Adrenal gland (tissue), 5 donors: ENCODE measurements at regions not wholly inside any gene's neighbourhood (a gene's known extent, or its start where the extent isn't known, plus 50 kb on each side); places are given as distances from the start of the nearest gene placed in this dataset.

Source experiments
- POLR2A ChIP-seq, 2 donors: fragments of 450-650 bp; IDR thresholded peaks; one replicate each; pipeline ENCODE4 v1.6.1; 2017; ENCODE audit warnings: antibody characterized with exemption in 2 of 2, mild to moderate bottlenecking in 2 of 2, moderate library complexity in 1 of 2
- TF ChIP-seq, protein P1 (sequence below), 6 experiments: fragments of 450-650 bp in 4 of 6; fragments of 200-600 bp in 2 of 6; sonication (generic) in 1 of 6; IDR thresholded peaks; 1 replicate in 5 of 6; 2 replicates in 1 of 6; pipeline versions ENCODE4 v1.5.1 to v1.8.0; 2016 to 2021; ENCODE audit warnings: antibody characterized with exemption in 6 of 6, mild to moderate bottlenecking in 2 of 6, moderate library complexity in 1 of 6
- donor health status: DM: no; HTN: no; CAD: no.

DNA sequence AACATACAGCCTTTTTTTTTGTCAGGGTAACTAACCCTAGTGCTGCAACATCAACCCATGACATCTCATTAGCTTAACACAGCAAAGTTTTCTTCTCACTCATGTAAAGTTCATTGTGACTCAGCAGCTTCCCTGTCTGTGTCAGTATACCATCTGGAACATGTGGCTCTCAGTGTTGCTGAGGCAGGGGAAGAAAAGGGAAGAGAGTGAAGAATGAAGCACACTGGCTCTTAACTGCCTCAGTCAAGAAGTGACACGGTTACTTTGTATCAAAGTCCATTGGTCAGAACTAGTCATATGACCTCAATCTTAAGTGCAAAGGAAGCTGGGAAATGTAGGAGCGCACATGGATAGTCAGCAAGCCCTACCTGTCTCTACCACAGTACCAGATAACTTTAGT is 185.0 kb upstream of the ELL2 start:
- TF ChIP-seq, protein P1, sequence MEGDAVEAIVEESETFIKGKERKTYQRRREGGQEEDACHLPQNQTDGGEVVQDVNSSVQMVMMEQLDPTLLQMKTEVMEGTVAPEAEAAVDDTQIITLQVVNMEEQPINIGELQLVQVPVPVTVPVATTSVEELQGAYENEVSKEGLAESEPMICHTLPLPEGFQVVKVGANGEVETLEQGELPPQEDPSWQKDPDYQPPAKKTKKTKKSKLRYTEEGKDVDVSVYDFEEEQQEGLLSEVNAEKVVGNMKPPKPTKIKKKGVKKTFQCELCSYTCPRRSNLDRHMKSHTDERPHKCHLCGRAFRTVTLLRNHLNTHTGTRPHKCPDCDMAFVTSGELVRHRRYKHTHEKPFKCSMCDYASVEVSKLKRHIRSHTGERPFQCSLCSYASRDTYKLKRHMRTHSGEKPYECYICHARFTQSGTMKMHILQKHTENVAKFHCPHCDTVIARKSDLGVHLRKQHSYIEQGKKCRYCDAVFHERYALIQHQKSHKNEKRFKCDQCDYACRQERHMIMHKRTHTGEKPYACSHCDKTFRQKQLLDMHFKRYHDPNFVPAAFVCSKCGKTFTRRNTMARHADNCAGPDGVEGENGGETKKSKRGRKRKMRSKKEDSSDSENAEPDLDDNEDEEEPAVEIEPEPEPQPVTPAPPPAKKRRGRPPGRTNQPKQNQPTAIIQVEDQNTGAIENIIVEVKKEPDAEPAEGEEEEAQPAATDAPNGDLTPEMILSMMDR (IDR thresholded peaks at IDR 0.05) = no peak
- TF ChIP-seq POLR2A (IDR thresholded peaks at IDR 0.05) = no peak
